GM21381 (cell line): ENCODE measurements at regions not wholly inside any gene's neighbourhood (a gene's known extent, or its start where the extent isn't known, plus 50 kb on each side); places are given as distances from the start of the nearest gene placed in this dataset.

ENCODE experiments used
- ATAC-seq: cut with Tn5 transposase; IDR thresholded peaks from one replicate; pipeline ENCODE4 v1.9.1; 2021; ENCODE audit warnings: mild to moderate bottlenecking, moderate library complexity; ENCODE audit not compliant: unreplicated experiment

- no peak for ATAC-seq
These were observed 234.8 kb upstream of the SPTLC3 start for GRCh38 chr20:12773936-12774335.

- no peak for ATAC-seq
These were observed 233.7 kb upstream of the SPTLC3 start for GRCh38 chr20:12775041-12775440.

GRCh38 chr20:12777016-12777415, 231.8 kb upstream of the SPTLC3 start:
- no peak for ATAC-seq

- ATAC-seq = no peak
These were observed 222.5 kb upstream of the SPTLC3 start for GRCh38 chr20:12786276-12786675.

- no peak for ATAC-seq
These were observed 220.0 kb upstream of the SPTLC3 start for GRCh38 chr20:12788632-12789299.

- no peak for ATAC-seq
These were observed 217.9 kb upstream of the SPTLC3 start for GRCh38 chr20:12790859-12791258.

- no peak for ATAC-seq
These were observed 210.5 kb upstream of the SPTLC3 start for GRCh38 chr20:12798286-12798685.

GRCh38 chr20:12808006-12808567, 200.7 kb upstream of the SPTLC3 start:
- ATAC-seq = no peak

- ATAC-seq = no peak
These were observed 193.5 kb upstream of the SPTLC3 start for GRCh38 chr20:12815231-12815768.

GRCh38 chr20:12815778-12816408, 192.9 kb upstream of the SPTLC3 start:
- no peak for ATAC-seq

GRCh38 chr20:12821249-12821648, 187.5 kb upstream of the SPTLC3 start:
- no peak for ATAC-seq

GRCh38 chr20:12823734-12824133, 185.0 kb upstream of the SPTLC3 start:
- ATAC-seq = no peak

GRCh38 chr20:12824328-12825225, 184.2 kb upstream of the SPTLC3 start:
- no peak for ATAC-seq

- no peak for ATAC-seq
These were observed 183.6 kb upstream of the SPTLC3 start for GRCh38 chr20:12825226-12825595.

- ATAC-seq = no peak
These were observed 180.9 kb upstream of the SPTLC3 start for GRCh38 chr20:12827816-12828385.

GRCh38 chr20:12829170-12829569, 179.6 kb upstream of the SPTLC3 start:
- ATAC-seq = no peak

- ATAC-seq = no peak
These were observed 174.9 kb upstream of the SPTLC3 start for GRCh38 chr20:12833861-12834260.

GRCh38 chr20:12835999-12836398, 172.8 kb upstream of the SPTLC3 start:
- no peak for ATAC-seq

- no peak for ATAC-seq
These were observed 171.1 kb upstream of the SPTLC3 start for GRCh38 chr20:12837646-12838045.

GRCh38 chr20:12838261-12838866, 170.4 kb upstream of the SPTLC3 start:
- ATAC-seq = no peak
